Stimulated activated CD4-positive, alpha-beta T cell treated with anti-CD3 and anti-CD28 coated beads, TNF-alpha, amount 100 ng/mL, for 24 hours (primary cell): ENCODE measurements at regions not wholly inside any gene's neighbourhood (a gene's known extent, or its start where the extent isn't known, plus 50 kb on each side); places are given as distances from the start of the nearest gene placed in this dataset.
"Not testable (repeated sequence)": the region's sequence is repeated elsewhere in the genome, so short reads cannot be mapped to it uniquely, and the experiment has no call there.

Experiments
- DNase-seq, 3 experiments: peaks; one replicate each; pipeline ENCODE4 v3.0.0-alpha.2; 2020; ENCODE audit warnings: low read depth in 3 of 3

DNA sequence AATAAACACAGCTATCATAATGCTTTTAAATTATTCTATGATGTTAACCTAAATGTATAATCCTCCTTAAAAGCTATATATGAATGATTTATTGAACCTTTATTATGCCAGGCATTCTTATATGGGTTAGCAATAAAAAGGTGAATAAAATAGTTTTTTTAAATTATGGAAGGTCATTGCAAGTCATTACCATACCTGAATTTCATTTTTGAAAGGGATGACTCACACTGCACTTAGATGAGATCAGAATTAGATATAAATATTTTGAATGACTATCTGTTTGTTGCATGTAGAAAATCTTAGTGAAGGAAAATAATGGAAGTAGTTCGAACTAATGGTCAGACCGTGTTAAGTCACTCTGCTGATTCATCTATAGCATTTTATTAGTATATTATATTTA is 822.3 kb downstream of the LUZP2 start:
- no peak for DNase-seq

- DNase-seq: no peak
Observed at GRCh38 chr11:25327656-25328055, 830.8 kb downstream of the LUZP2 start.

GRCh38 chr11:25339281-25339680 is 842.4 kb downstream of the LUZP2 start:
- no peak for DNase-seq

GRCh38 chr11:25349537-25349936 is 852.7 kb downstream of the LUZP2 start:
- DNase-seq: no peak

- no peak for DNase-seq
Observed at GRCh38 chr11:25350899-25351803, 854.3 kb downstream of the LUZP2 start.

- no peak for DNase-seq
Observed at GRCh38 chr11:25357133-25357532, 860.3 kb downstream of the LUZP2 start.

DNA sequence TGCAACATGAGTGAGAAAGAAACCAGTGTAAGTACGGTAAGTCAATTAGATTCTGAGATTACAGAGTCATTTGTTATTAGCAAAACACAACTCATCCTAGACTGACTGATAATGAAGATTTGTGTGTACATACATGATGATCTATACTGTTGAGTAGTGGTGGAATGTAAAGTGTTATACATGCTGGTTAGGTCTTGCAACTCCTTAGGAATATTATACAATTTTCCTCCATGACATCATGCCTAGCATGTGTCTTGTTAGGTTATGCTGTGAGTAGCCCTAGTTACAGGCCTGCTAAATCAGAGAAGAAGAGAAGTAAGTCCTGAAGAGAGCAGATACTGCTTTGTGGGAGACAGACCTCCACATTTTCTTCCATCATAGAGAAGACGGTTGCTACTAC is 880.6 kb downstream of the LUZP2 start:
- DNase-seq: no peak

DNA sequence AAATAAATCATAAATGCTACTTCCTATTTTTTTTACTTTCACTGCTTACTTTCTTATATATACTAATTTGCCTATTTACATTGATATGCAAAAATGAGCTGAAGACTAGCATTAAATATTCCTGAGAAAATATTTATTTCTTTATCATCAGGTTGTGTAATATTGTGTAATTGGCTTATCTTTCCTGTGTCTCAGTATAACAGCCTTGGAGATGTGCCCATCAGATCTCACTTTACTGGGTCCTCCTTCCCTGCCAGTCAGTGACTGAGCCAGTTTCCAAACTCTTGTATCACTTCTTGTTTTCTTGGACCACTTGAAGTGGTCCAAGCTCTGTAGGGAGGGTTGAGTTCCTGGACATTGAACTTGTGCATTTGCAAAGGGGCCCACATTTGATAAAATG is 900.0 kb downstream of the LUZP2 start:
- no peak for DNase-seq

- DNase-seq: no peak
Observed at GRCh38 chr11:25408146-25408545, 911.3 kb downstream of the LUZP2 start.

- DNase-seq: no peak
Observed at GRCh38 chr11:25415793-25416192, 916.1 kb upstream of the ANO3 start.

DNA sequence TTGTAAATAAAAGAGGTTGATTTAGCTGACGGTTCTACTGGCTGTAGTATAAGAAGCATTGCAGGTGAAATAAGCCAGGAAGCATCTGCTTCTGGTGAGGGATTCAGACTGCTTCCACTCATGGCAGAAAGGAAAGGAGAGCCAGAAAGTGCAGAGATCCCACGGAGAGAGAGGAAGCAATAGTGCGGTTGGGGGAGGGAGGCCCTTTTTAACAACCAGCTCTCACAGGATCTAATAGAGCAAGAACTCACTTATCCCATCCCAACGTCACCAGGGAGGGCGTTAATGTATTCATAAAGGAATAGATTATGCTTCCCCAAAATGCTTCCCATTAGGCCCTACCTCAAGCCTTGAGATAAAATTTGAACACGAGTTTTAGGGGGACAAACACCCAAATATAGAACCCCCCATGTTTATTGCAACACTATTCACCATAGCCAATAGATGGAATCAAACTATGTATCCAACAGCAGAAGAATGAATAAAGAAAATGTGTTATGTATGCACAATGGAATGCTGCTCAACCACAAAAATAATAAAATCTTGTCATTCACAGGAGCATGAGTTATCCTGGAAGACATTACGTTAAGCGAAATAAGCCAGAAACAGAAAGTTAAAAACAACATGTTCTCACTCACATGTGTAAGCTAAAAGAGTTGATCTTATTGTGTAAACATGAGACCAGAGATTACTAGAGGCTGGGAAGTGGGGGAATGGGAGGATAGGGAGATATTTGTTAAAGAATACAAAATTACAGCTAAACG is 908.3 kb upstream of the ANO3 start:
- DNase-seq: no peak

- no peak for DNase-seq
Observed at GRCh38 chr11:25432376-25432775, 899.6 kb upstream of the ANO3 start.

DNA sequence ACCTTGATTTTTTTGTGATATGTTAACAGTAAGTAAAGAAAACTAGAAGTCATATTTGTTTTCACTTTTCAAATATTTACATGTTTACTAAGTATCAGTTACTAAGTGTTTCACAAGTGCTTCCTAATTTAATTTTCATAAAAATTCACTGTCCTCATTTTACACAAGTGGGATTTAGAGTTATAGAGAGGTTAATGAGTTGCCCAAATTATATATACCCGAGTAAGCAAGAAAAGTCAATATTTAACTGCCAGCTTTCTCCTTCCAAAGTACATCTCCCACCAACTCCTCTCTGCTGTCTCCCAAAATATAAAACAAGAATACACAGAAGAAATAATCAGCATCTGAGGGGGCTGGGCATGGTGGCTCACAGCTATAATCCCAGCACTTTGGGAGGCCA is 896.7 kb upstream of the ANO3 start:
- DNase-seq: no peak

GRCh38 chr11:25436326-25436725 is 895.6 kb upstream of the ANO3 start:
- DNase-seq: no peak

DNA sequence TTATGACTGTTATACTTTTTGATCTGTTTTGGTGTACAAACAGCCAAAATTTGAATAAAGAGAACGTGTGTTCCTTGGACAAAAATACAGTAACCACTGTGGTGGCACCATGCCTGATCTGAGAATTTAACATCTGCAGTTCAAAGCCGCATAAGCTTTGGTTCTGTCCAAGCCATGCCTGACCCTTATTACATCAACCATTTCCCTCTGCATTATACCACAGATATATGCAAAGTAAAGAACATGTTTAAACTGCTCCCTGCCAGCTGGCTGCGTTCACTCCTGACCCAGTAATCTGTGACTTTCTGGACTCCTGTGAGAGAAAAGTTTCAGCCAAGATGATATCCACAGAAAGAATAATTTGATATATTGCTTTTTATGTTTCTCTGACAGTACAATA is 890.5 kb upstream of the ANO3 start:
- no peak for DNase-seq

DNA sequence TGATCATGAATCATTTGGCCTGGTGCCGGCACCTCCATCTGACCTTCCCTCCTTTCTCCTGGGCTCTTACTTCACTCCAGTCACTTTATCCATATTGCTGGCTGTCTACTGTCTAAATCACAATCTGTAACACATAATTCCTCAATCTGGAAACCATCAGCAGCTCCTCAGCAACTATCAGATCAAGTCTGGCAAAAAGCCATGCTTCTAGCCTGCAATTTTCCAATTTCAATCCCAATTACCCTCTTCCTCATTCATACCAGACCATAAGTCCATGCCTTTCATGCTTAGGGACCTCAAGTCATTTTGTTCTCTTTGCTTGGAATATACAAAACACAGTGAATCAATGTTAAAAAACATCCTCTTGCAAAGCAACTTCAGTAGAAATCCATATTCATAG is 882.8 kb upstream of the ANO3 start:
- no peak for DNase-seq

- DNase-seq: no peak
Observed at GRCh38 chr11:25453471-25453870, 878.5 kb upstream of the ANO3 start.

- no peak for DNase-seq
Observed at GRCh38 chr11:25456211-25456610, 875.7 kb upstream of the ANO3 start.

DNA sequence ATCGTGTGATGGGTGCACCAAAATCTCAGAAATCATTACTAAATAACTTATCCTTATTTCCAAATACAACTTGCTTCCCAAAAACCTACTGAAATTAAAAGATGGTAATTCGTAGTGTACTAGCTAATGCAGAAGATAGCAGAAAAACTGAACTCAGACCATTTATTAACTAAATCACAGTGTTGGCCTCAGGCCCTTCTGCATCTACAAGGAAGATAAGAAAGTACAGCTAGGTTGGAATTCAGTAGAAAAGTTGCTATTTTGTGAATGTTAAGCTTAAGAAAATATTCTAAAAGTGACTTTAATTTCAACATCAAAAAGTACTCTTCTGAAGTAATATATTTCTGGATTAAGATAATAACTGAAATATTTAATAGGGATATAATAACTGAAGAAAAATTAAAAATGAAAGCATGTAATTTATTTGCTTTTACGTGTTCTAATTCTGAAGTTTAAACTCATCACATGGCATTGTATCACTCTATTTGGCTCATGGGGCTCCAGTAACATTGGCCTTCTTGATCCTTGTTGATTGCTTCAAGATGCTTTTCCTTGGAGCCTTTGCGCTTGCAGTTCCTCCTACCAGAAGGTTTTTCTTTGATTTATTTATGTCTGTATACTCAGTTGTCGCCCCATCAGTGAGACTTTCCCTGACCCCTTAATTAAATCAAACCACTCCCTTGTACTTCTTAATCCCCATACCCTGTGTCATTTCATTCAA is 847.9 kb upstream of the ANO3 start:
- DNase-seq: no peak

DNA sequence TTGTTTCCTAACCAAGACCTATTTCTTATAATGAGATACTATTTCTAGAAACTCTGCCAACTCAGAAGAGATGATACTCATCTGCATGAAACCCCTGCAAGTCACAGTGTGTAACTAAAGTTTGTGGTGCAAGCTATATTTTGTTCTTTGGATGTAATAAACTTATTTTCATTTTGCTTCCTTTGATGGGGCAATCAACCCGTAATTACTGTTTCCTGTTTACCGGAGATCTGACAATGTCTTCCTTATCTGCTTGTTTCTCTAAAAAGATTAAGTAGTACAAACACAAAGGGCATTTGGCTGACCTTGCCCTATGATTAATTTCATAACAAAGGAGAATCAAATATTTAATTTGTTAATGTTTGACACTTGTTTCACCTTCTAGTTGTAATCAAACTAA is 846.6 kb upstream of the ANO3 start:
- DNase-seq: no peak

DNA sequence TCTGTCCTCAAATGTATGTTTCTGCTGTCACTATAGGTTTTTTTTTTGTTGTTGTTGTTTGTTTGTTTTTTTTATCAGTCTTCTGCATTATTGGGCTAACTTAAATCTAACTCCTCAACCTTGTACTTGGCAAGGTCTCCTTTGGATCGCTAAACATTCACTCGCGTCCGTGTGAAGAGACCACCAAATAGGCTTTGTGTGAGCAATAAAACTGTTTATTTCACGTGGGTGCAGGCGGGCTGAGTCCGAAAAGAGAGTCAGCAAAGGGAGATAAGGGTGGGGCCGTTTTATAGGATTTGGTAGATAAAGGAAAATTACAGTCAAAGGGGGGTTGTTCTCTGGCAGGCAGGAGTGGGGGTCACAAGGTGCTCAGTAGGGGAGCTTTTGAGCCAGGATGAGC is 845.6 kb upstream of the ANO3 start:
- DNase-seq: not testable (repeated sequence)

DNA sequence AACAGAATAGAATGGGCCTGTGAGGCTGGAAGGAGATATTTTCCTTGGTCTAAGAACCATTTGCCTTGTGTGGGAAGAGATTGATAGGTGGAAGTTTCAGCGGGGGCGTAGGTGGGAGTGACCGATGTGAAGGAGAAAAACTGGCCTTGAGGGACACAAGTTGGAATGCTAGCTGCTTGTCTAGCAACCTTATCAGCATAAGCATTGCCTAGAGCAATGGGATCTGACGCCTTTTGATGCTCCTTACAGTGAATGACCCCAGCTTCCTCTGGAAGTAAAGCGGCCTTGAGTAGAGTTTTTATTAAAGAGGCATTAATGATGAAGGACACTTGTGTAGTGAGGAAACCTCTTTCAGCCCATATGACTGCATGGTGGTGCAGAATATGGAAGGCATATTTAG is 843.8 kb upstream of the ANO3 start:
- not testable (repeated sequence) for DNase-seq
